Endodermal cell (in vitro differentiated cells): ENCODE measurements at regions not wholly inside any gene's neighbourhood (a gene's known extent, or its start where the extent isn't known, plus 50 kb on each side); places are given as distances from the start of the nearest gene placed in this dataset.

Experiments
- DNase-seq: peaks from one replicate; pipeline ENCODE4 v3.0.0-alpha.2; 2017
- H3K27ac ChIP-seq: 2 replicates; pipeline ENCODE4 v1.5.1; 2013; ENCODE audit warnings: mild to moderate bottlenecking, low read depth, low read length, moderate library complexity
- H3K27me3 ChIP-seq: 2 replicates; pipeline ENCODE4 v1.6.1; 2013; ENCODE audit warnings: mild to moderate bottlenecking, low read length, moderate library complexity; ENCODE audit not compliant: insufficient read depth, control insufficient read depth, poor library complexity, severe bottlenecking
- H3K36me3 ChIP-seq: 2 replicates; pipeline ENCODE4 v1.7.0; 2013; ENCODE audit warnings: mild to moderate bottlenecking, low read length, moderate library complexity; ENCODE audit not compliant: control insufficient read depth, insufficient read depth
- H3K4me1 ChIP-seq: one replicate; pipeline ENCODE4 v1.7.0; 2013; ENCODE audit warnings: low read length; ENCODE audit not compliant: control insufficient read depth, insufficient read depth
- H3K4me3 ChIP-seq: 2 replicates; pipeline ENCODE4 v1.5.1; 2013; ENCODE audit warnings: mild to moderate bottlenecking, low read length, moderate library complexity
- H3K9ac ChIP-seq: 2 replicates; pipeline ENCODE4 v1.6.1; 2013; ENCODE audit warnings: mild to moderate bottlenecking, low read length, moderate library complexity; ENCODE audit not compliant: poor library complexity, severe bottlenecking; ENCODE audit errors: extremely low read depth
- H3K9me3 ChIP-seq: 2 replicates; pipeline ENCODE4 v1.6.1; 2013; ENCODE audit warnings: mild to moderate bottlenecking, low read length, moderate library complexity; ENCODE audit not compliant: control insufficient read depth
- H3K27ac Mint-ChIP-seq: 2 replicates; pipeline ENCODE4 v1.8.0; 2020; ENCODE audit warnings: mixed read lengths
- H3K27me3 Mint-ChIP-seq: 2 replicates; pipeline ENCODE4 v1.8.0; 2021; ENCODE audit warnings: mild to moderate bottlenecking, mixed read lengths; ENCODE audit not compliant: insufficient read depth
- H3K36me3 Mint-ChIP-seq: 2 replicates; pipeline ENCODE4 v1.8.0; 2020; ENCODE audit warnings: low read depth, mixed read lengths
- H3K4me1 Mint-ChIP-seq: 2 replicates; pipeline ENCODE4 v1.8.0; 2020; ENCODE audit warnings: mixed read lengths
- H3K4me3 Mint-ChIP-seq: 2 replicates; pipeline ENCODE4 v1.8.0; 2020; ENCODE audit warnings: mild to moderate bottlenecking, moderate library complexity, mixed read lengths
- H3K9me3 Mint-ChIP-seq: 2 replicates; pipeline ENCODE4 v1.8.0; 2020; ENCODE audit warnings: mild to moderate bottlenecking, mixed read lengths
- WGBS, 2 experiments: methylation state at CpG; one replicate each; pipeline versions ENCODE4 v1.1.5 to v1.1.7; 2013; ENCODE audit warnings: missing lambda C conversion rate in 2 of 2, mixed read lengths in 1 of 2; ENCODE audit not compliant: insufficient coverage in 1 of 2, insufficient read length in 1 of 2; 5-methylcytosine and 5-hydroxymethylcytosine counted together
- TF ChIP-seq, protein P1 (sequence below): fragments of 200-600 bp; sonication (generic); conservative IDR thresholded peaks from 2 replicates; pipeline ENCODE4 v1.5.0; 2021; ENCODE audit warnings: antibody characterized with exemption, mild to moderate bottlenecking

- no peaks in the 10 kb centered on the region for H3K27me3 ChIP-seq
Observed at GRCh38 chr4:173761236-173761635, 231.2 kb upstream of the HAND2 start.

GRCh38 chr4:173758132-173758531, 228.1 kb upstream of the HAND2 start:
- no peaks in the 10 kb centered on the region for H3K9me3 Mint-ChIP-seq
- H3K4me1 Mint-ChIP-seq = no peaks in the 10 kb centered on the region
- Histone ChIP-seq H3K27ac (no peak overlapping the region), H3K4me3 (no peak overlapping the region), H3K27me3 (no peaks in the 10 kb centered on the region), H3K9ac (no peak overlapping the region), H3K4me1 (no peaks in the 10 kb centered on the region), H3K36me3 (no peaks in the 10 kb centered on the region), H3K9me3 (no peaks in the 10 kb centered on the region)
- DNase-seq = no peak
- no peak overlapping the region for H3K27ac Mint-ChIP-seq
- 83% methylated on average over 1 of the region's 1 CpG; no CpG with 5 or more reads in 1 of the 2 experiments for WGBS, 2 experiments
- H3K4me3 Mint-ChIP-seq = no peak overlapping the region
- TF ChIP-seq, protein P1, sequence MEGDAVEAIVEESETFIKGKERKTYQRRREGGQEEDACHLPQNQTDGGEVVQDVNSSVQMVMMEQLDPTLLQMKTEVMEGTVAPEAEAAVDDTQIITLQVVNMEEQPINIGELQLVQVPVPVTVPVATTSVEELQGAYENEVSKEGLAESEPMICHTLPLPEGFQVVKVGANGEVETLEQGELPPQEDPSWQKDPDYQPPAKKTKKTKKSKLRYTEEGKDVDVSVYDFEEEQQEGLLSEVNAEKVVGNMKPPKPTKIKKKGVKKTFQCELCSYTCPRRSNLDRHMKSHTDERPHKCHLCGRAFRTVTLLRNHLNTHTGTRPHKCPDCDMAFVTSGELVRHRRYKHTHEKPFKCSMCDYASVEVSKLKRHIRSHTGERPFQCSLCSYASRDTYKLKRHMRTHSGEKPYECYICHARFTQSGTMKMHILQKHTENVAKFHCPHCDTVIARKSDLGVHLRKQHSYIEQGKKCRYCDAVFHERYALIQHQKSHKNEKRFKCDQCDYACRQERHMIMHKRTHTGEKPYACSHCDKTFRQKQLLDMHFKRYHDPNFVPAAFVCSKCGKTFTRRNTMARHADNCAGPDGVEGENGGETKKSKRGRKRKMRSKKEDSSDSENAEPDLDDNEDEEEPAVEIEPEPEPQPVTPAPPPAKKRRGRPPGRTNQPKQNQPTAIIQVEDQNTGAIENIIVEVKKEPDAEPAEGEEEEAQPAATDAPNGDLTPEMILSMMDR = no peak
- no peaks in the 10 kb centered on the region for H3K36me3 Mint-ChIP-seq
- H3K27me3 Mint-ChIP-seq = peaks cover 5% of the 10 kb centered on the region

More at GRCh38 chr4:173761236-173761635, 231.2 kb upstream of the HAND2 start:
- WGBS, 2 experiments = 97 to 100% methylated on average over 3 to 5 of the region's 5 CpGs
- TF ChIP-seq, protein P1 = no peak
- DNase-seq = no peak
- H3K4me1 ChIP-seq = no peaks in the 10 kb centered on the region
- no peaks in the 10 kb centered on the region for H3K4me1 Mint-ChIP-seq
- peaks cover 4% of the 10 kb centered on the region for H3K27me3 Mint-ChIP-seq
- no peak overlapping the region for H3K27ac ChIP-seq
- no peak overlapping the region for H3K4me3 ChIP-seq
- no peak overlapping the region for H3K4me3 Mint-ChIP-seq
- no peak overlapping the region for H3K27ac Mint-ChIP-seq
- H3K9me3 Mint-ChIP-seq = no peaks in the 10 kb centered on the region
- no peaks in the 10 kb centered on the region for H3K36me3 Mint-ChIP-seq
- H3K9ac ChIP-seq = no peak overlapping the region
- no peaks in the 10 kb centered on the region for H3K36me3 ChIP-seq
- H3K9me3 ChIP-seq = no peaks in the 10 kb centered on the region

DNA sequence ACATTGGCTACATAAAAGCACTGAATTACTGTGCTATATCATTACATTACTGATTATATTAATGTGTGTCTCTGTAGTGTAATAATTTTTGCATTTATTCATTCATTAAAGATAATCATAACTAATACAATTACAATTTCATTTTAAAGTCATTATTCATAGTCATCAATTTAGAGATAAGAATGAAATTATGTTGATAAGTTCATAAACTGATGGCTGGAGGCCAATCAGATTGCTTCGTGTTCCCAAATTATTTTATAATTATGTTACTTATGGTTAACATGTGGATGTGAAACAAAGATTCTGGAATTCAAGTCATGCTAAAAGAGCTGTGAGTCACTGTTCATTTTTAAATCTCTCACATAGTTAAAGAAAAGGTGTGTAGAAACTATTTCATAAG, 223.4 kb upstream of the HAND2 start:
- no peaks in the 10 kb centered on the region for H3K4me1 ChIP-seq
- no peaks in the 10 kb centered on the region for H3K36me3 Mint-ChIP-seq
- no peak overlapping the region for H3K4me3 ChIP-seq
- no peak overlapping the region for H3K27ac Mint-ChIP-seq
- peaks cover 2% of the 10 kb centered on the region for H3K4me1 Mint-ChIP-seq
- no peaks in the 10 kb centered on the region for H3K9me3 ChIP-seq
- no peak overlapping the region for H3K27ac ChIP-seq
- H3K4me3 Mint-ChIP-seq = no peak overlapping the region
- peaks cover 16% of the 10 kb centered on the region for H3K27me3 Mint-ChIP-seq
- no peaks in the 10 kb centered on the region for H3K27me3 ChIP-seq
- no peak for DNase-seq
- H3K9me3 Mint-ChIP-seq = no peaks in the 10 kb centered on the region
- TF ChIP-seq, protein P1 = no peak
- no peak overlapping the region for H3K9ac ChIP-seq
- no peaks in the 10 kb centered on the region for H3K36me3 ChIP-seq
- 80 to 100% methylated on average over 1 of the region's 1 CpG for whole genome bisulfite sequencing, 2 experiments
